Breast epithelium (tissue), 3 donors: ENCODE measurements at regions not wholly inside any gene's neighbourhood (a gene's known extent, or its start where the extent isn't known, plus 50 kb on each side); places are given as distances from the start of the nearest gene placed in this dataset.

ENCODE experiments used
- CTCF ChIP-seq, 3 donors: fragments of 450-650 bp; IDR thresholded peaks; one replicate each; pipeline ENCODE4 v1.5.1; 2016 to 2017; ENCODE audit warnings: antibody characterized with exemption in 3 of 3, mild to moderate bottlenecking in 3 of 3, moderate library complexity in 3 of 3
- POLR2A ChIP-seq: fragments of 450-650 bp; IDR thresholded peaks from one replicate; pipeline ENCODE4 v1.6.1; 2016; ENCODE audit warnings: antibody characterized with exemption, mild to moderate bottlenecking, moderate library complexity
- POLR2AphosphoS5 ChIP-seq, 3 donors: sonication (generic); formaldehyde crosslinking; IDR thresholded peaks; one replicate each; pipeline ENCODE4 v1.6.1; 2017; ENCODE audit warnings: antibody characterized with exemption in 3 of 3

GRCh38 chr13:64087624-64088023, 2672.0 kb upstream of the PCDH20 start:
- no peak for TF ChIP-seq CTCF (IDR thresholded peaks at IDR 0.05)
- TF ChIP-seq POLR2AphosphoS5 (IDR thresholded peaks at IDR 0.05) = no peak
- no peak for TF ChIP-seq POLR2A
